Ureter (tissue), 1 donor: ENCODE measurements at regions not wholly inside any gene's neighbourhood (a gene's known extent, or its start where the extent isn't known, plus 50 kb on each side); places are given as distances from the start of the nearest gene placed in this dataset.

Experiments
- DNase-seq: peaks from one replicate; pipeline ENCODE4 v3.0.0-alpha.2; 2020; ENCODE audit warnings: low spot score
- donor health status: DM: yes; HTN: yes; CAD: no.

DNA sequence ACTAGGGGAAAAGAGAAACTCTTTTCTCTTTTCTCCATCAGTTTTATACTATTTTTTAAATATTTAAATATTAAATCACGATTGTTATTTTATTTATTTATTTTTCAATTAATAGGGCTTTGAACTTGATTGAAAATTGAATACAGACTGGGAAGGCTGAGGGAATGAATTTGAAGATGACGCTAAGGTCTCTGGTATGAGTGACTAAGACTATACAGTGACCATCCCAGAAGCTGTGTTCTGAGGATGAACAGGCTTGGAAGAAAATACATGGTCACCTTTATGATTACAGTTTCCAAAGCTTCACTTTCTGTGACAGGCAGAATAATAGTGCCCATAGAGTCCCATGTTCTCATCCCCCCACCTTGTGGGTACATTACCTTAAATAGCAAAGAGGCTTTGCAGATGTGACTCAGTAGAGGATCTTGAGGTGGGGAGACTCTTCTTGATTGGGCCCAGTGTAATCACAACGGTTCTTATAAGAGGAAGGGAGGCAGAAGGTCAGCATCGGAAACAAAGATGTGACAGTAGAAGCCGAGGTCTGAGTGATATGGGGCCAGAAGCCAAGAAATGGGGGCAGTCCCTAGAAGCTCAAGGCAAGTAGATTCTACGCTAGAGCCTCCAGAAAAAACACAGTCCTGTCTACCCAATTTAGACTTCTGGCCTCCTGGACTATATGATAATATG lies 51.0 kb upstream of the LPP start:
- DNase-seq = no peak

DNA sequence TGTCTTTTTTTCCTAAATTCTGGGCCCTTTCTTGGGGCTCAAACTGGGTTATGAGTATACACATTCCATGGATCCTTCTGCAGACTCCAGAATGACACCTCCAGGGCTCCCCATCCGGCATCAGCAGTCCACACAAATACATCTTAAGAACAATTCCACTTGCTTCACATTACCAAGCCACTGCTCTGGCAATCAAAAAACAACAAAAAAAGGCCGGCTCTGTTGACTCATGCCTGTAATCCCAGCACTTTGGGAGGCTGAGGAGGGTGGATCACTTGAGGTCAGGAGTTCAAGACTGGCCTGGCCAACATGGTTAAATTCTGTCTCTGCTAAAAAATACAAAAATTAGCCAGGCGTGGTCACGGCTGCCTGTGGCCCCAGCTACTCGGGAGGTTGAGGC lies 49.9 kb upstream of the LPP start:
- DNase-seq = no peak
